Esophagus squamous epithelium (tissue), 4 donors: ENCODE measurements at regions not wholly inside any gene's neighbourhood (a gene's known extent, or its start where the extent isn't known, plus 50 kb on each side); places are given as distances from the start of the nearest gene placed in this dataset.

ENCODE experiments used
- POLR2A ChIP-seq, 4 donors: fragments of 450-650 bp; IDR thresholded peaks; one replicate each; pipeline ENCODE4 v1.6.1; 2017; ENCODE audit warnings: antibody characterized with exemption in 4 of 4, mild to moderate bottlenecking in 4 of 4, moderate library complexity in 3 of 4
- TF ChIP-seq, protein P1 (sequence below), 6 experiments: fragments of 450-650 bp in 4 of 6; fragments of 200-600 bp in 2 of 6; sonication (generic) in 2 of 6; IDR thresholded peaks; one replicate each; pipeline ENCODE4 v1.5.1; 2016 to 2019; ENCODE audit warnings: antibody characterized with exemption in 6 of 6, mild to moderate bottlenecking in 4 of 6, moderate library complexity in 4 of 6

DNA sequence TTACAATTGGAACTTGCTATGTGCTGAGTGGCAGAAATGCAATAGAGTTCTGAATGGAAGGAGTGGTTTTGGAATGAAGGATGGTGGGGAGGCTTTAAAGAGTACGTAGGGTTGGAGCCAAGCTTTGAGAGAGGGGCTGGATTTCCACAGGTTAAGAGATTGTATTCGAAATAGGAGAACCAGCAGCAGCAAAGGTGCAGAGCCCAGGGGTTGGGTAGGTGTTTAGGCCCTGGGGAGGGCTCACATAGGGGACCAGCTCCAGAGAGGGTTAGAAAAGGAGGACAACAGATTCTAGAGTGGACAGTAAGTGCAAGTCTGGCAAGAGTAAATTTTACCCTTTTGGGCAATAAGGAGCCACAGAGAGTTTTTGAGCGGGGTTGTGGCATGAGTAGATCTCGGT is 297.2 kb downstream of the RPS24 start:
- TF ChIP-seq, protein P1, sequence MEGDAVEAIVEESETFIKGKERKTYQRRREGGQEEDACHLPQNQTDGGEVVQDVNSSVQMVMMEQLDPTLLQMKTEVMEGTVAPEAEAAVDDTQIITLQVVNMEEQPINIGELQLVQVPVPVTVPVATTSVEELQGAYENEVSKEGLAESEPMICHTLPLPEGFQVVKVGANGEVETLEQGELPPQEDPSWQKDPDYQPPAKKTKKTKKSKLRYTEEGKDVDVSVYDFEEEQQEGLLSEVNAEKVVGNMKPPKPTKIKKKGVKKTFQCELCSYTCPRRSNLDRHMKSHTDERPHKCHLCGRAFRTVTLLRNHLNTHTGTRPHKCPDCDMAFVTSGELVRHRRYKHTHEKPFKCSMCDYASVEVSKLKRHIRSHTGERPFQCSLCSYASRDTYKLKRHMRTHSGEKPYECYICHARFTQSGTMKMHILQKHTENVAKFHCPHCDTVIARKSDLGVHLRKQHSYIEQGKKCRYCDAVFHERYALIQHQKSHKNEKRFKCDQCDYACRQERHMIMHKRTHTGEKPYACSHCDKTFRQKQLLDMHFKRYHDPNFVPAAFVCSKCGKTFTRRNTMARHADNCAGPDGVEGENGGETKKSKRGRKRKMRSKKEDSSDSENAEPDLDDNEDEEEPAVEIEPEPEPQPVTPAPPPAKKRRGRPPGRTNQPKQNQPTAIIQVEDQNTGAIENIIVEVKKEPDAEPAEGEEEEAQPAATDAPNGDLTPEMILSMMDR (IDR thresholded peaks at IDR 0.05): no peak
- TF ChIP-seq POLR2A (IDR thresholded peaks at IDR 0.05): no peak
